ENCODE measurements at regions not wholly inside any gene's neighbourhood (a gene's known extent, or its start where the extent isn't known, plus 50 kb on each side); places are given as distances from the start of the nearest gene placed in this dataset.

- 0% methylated on average over 1 of the region's 1 CpG for WGBS (ENCODE audit: missing lambda C conversion rate)
- H3K4me1 ChIP-seq, result no peaks in the 10 kb centered on the region
- ATAC-seq (no peak), FAIRE-seq (no peak), DNase-seq (ENCODE audit: low read depth in 1 of 2, low spot score in 1 of 2) (no peak)
- ChIA-PET CTCF (no interaction called here), POLR2A (no interaction called here)
- no peak overlapping the region for H3K27ac ChIP-seq
- H3K4me3 ChIP-seq, result no peak overlapping the region
- H3K4me2 ChIP-seq, result no peak overlapping the region
- H3K9me3 ChIP-seq, result no peaks in the 10 kb centered on the region; the same call in 2 of the 3 replicates
- TF ChIP-seq CHD2 (IDR thresholded peaks at IDR 0.05; ENCODE audit: low read length, partially characterized antibody) (no peak), PHF8 (IDR thresholded peaks at IDR 0.05; ENCODE audit: borderline replicate concordance, low read depth) (no peak)
Observed at GRCh38 chr3:6640907-6641306, 220.0 kb upstream of the GRM7 start.

- CTCF ChIA-PET, result no interaction called here
- Histone ChIP-seq H3K9me3 (no peaks in the 10 kb centered on the region; the same call in 2 of the 3 replicates), H3K27ac (no peak overlapping the region), H3K4me2 (no peak overlapping the region), H3K4me3 (no peak overlapping the region), H3K4me1 (no peaks in the 10 kb centered on the region)
- ATAC-seq (no peak), DNase-seq (ENCODE audit: low read depth in 1 of 2, low spot score in 1 of 2) (no peak), FAIRE-seq (no peak)
- POLR2A ChIA-PET, result no interaction called here
- no peak for TF ChIP-seq NFE2L2 (conservative IDR thresholded peaks at IDR 0.05; ENCODE audit: low read length)
- TF ChIP-seq EHF (CRISPR knock-in tag; IDR thresholded peaks at IDR 0.05), result no peak
- no peak for TF ChIP-seq NR3C1 (IDR thresholded peaks at IDR 0.05)
- no peak for TF ChIP-seq KDM5A (IDR thresholded peaks at IDR 0.05)
- TF ChIP-seq FOSL2 (IDR thresholded peaks at IDR 0.05), result no peak
- TF ChIP-seq FOSL2 (CRISPR knock-in tag; IDR thresholded peaks at IDR 0.05), result no peak
- TF ChIP-seq MAX (IDR thresholded peaks at IDR 0.05), result no peak
- TF ChIP-seq EHMT2 (IDR thresholded peaks at IDR 0.05; ENCODE audit: low read depth), result no peak
- TF ChIP-seq HDAC2 (IDR thresholded peaks at IDR 0.05), result no peak
- no peak for TF ChIP-seq RAD21 (conservative IDR thresholded peaks at IDR 0.05 in 1 of 2, IDR thresholded peaks at IDR 0.05 in 1 of 2)
- 2% methylated on average over 5 of the region's 5 CpGs for WGBS (ENCODE audit: missing lambda C conversion rate)
Observed at GRCh38 chr3:6644070-6644929, 216.6 kb upstream of the GRM7 start.

GRCh38 chr3:6654670-6655069, 206.2 kb upstream of the GRM7 start:
- no peak for DNase-seq (ENCODE audit: low read depth in 1 of 2, low spot score in 1 of 2)
- Histone ChIP-seq H3K9me3 (no peaks in the 10 kb centered on the region), H3K27ac (no peak overlapping the region), H3K4me2 (no peak overlapping the region), H3K4me3 (no peak overlapping the region), H3K4me1 (no peaks in the 10 kb centered on the region)
- POLR2A ChIA-PET, result no interaction called here
- CTCF ChIA-PET, result interaction anchor here (0.6 kb wide), 1 partner anchor 144 kb away, joined by 3 read pairs; no protein-coding TSS in a partner anchor
- no peak for ATAC-seq
- 0% methylated on average over 1 of the region's 1 CpG for WGBS (ENCODE audit: missing lambda C conversion rate)
- no peak for FAIRE-seq
- TF ChIP-seq FOXS1 (CRISPR knock-in tag; IDR thresholded peaks at IDR 0.05), result no peak
- no peak for TF ChIP-seq ZSCAN20 (CRISPR knock-in tag; IDR thresholded peaks at IDR 0.05)
- no peak for TF ChIP-seq MAX (IDR thresholded peaks at IDR 0.05)
- no peak for TF ChIP-seq ZC3H11A (IDR thresholded peaks at IDR 0.05)
- no peak for TF ChIP-seq KDM1A (IDR thresholded peaks at IDR 0.05; ENCODE audit: low read depth)
- no peak for TF ChIP-seq FOSL2 (IDR thresholded peaks at IDR 0.05)
- no peak for TF ChIP-seq FOSL2 (CRISPR knock-in tag; IDR thresholded peaks at IDR 0.05)
- no peak for TF ChIP-seq HOXA7 (CRISPR knock-in tag; IDR thresholded peaks at IDR 0.05)
- TF ChIP-seq ESRRA (IDR thresholded peaks at IDR 0.05; ENCODE audit: borderline replicate concordance, low read length), result no peak
- TF ChIP-seq GATA3 (IDR thresholded peaks at IDR 0.05; ENCODE audit: borderline replicate concordance), result no peak
- TF ChIP-seq CHD4 (IDR thresholded peaks at IDR 0.05; ENCODE audit: borderline replicate concordance), result no peak
- TF ChIP-seq BHLHE40 (IDR thresholded peaks at IDR 0.05; ENCODE audit: low read depth, low read length), result no peak
- TF ChIP-seq FOSB (CRISPR knock-in tag; IDR thresholded peaks at IDR 0.05), result no peak
- TF ChIP-seq HOXB13 (CRISPR knock-in tag; IDR thresholded peaks at IDR 0.05; ENCODE audit: low read depth), result no peak
- TF ChIP-seq RNF2 (IDR thresholded peaks at IDR 0.05; ENCODE audit: borderline replicate concordance, low read depth), result no peak
- no peak for TF ChIP-seq HEYL (CRISPR knock-in tag; IDR thresholded peaks at IDR 0.05)
- no peak for TF ChIP-seq NR3C1 (IDR thresholded peaks at IDR 0.05)
- TF ChIP-seq HOXB5 (CRISPR knock-in tag; IDR thresholded peaks at IDR 0.05), result no peak
- no peak for TF ChIP-seq E2F6 (IDR thresholded peaks at IDR 0.05; ENCODE audit: borderline replicate concordance, low read depth)
- TF ChIP-seq KDM5A (IDR thresholded peaks at IDR 0.05), result no peak
- no peak for TF ChIP-seq MYC (IDR thresholded peaks at IDR 0.05; ENCODE audit: borderline replicate concordance, low read length)

Measured in A549 (cell line).